ENCODE measurements at regions not wholly inside any gene's neighbourhood (a gene's known extent, or its start where the extent isn't known, plus 50 kb on each side); places are given as distances from the start of the nearest gene placed in this dataset.
"Not testable (repeated sequence)": the region's sequence is repeated elsewhere in the genome, so short reads cannot be mapped to it uniquely, and the experiment has no call there.

GRCh38 chr4:4089716-4090419 is 136.9 kb downstream of the OTOP1 start:
- DNase-seq (ENCODE audit: low read depth), result not testable (repeated sequence)

GRCh38 chr4:4090720-4091119 is 136.0 kb downstream of the OTOP1 start:
- peak; percentile 8 for TF ChIP-seq CTCF (IDR thresholded peaks at IDR 0.05; ENCODE audit: low read depth, low read length, missing control alignments)
- not testable (repeated sequence) for H3K4me3 ChIP-seq (ENCODE audit: low read depth, low read length); DNase-seq (ENCODE audit: low read depth)

More at GRCh38 chr4:4089716-4090419, 136.9 kb downstream of the OTOP1 start:
- not testable (repeated sequence) for H3K4me3 ChIP-seq (ENCODE audit: low read depth, low read length)

GRCh38 chr4:4092159-4092558 is 134.6 kb downstream of the OTOP1 start:
- DNase-seq (ENCODE audit: low read depth), result not testable (repeated sequence)

GRCh38 chr4:4099610-4100009 is 127.1 kb downstream of the OTOP1 start:
- not testable (repeated sequence) for H3K4me3 ChIP-seq (ENCODE audit: low read depth, low read length); DNase-seq (ENCODE audit: low read depth)

More at GRCh38 chr4:4092159-4092558, 134.6 kb downstream of the OTOP1 start:
- not testable (repeated sequence) for H3K4me3 ChIP-seq (ENCODE audit: low read depth, low read length)

- not testable (repeated sequence) for DNase-seq (ENCODE audit: low read depth); H3K4me3 ChIP-seq (ENCODE audit: low read depth, low read length)
Observed at GRCh38 chr4:4106923-4107322, 119.8 kb downstream of the OTOP1 start.

- DNase-seq (ENCODE audit: low read depth), result not testable (repeated sequence)
- TF ChIP-seq CTCF (IDR thresholded peaks at IDR 0.05; ENCODE audit: low read depth, low read length, missing control alignments), result peak; percentile 72
- H3K4me3 ChIP-seq (ENCODE audit: low read depth, low read length), result peak overlapping the region; percentile 19; the same call in 1 of the 2 replicates
Observed at GRCh38 chr4:4107411-4108107, 119.2 kb downstream of the OTOP1 start.

GRCh38 chr4:4115381-4115780 is 111.3 kb downstream of the OTOP1 start:
- DNase-seq (ENCODE audit: low read depth), result not testable (repeated sequence)

GRCh38 chr4:4116901-4117300 is 109.8 kb downstream of the OTOP1 start:
- H3K4me3 ChIP-seq (ENCODE audit: low read depth, low read length), result not testable (repeated sequence)
- DNase-seq (ENCODE audit: low read depth), result peak; percentile 5

More at GRCh38 chr4:4115381-4115780, 111.3 kb downstream of the OTOP1 start:
- not testable (repeated sequence) for H3K4me3 ChIP-seq (ENCODE audit: low read depth, low read length)

- not testable (repeated sequence) for DNase-seq (ENCODE audit: low read depth); H3K4me3 ChIP-seq (ENCODE audit: low read depth, low read length)
Observed at GRCh38 chr4:4134368-4134767, 92.4 kb downstream of the OTOP1 start.

- H3K4me3 ChIP-seq (ENCODE audit: low read depth, low read length); DNase-seq (ENCODE audit: low read depth): not testable (repeated sequence)
Observed at GRCh38 chr4:4136621-4137020, 90.1 kb downstream of the OTOP1 start.
